ENCODE measurements at regions not wholly inside any gene's neighbourhood (a gene's known extent, or its start where the extent isn't known, plus 50 kb on each side); places are given as distances from the start of the nearest gene placed in this dataset.

DNA sequence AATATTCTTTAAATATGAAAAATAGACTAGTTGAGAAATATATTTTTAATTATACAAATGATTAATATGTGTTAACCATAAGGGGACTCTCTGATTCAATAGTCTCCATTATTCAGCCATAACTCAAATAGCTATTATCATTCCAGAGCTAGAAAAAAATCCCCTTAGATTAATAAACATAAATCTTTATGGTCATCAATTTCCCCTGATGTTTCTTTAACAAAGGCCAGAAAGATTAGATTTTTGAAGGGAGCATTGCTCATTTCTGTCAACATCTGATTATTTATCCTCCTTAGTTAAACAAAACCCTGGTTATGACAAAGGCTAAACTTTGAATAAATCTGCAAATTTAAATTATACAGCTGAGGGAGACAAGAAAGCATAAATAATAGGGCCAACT is 215.7 kb downstream of the PLA2G4A start:
- TF ChIP-seq POLR2AphosphoS5 (IDR thresholded peaks at IDR 0.05; ENCODE audit: low read depth, low read length) = no peak
- no peak for TF ChIP-seq POLR2A (IDR thresholded peaks at IDR 0.05; ENCODE audit: low read depth, low read length)

Data from GM12892 (cell line).